Right lobe of liver (tissue), 6 donors: ENCODE measurements at regions not wholly inside any gene's neighbourhood (a gene's known extent, or its start where the extent isn't known, plus 50 kb on each side); places are given as distances from the start of the nearest gene placed in this dataset.
A peak's percentile ranks its signal among the peaks of the same experiment; 100 is the strongest.

Experiments used
- ATAC-seq, 4 donors: fragments of 200-7000 bp; cut with Tn5 transposase; one replicate each; pipeline ENCODE4 v1.9.1; 2020; ENCODE audit warnings: mild to moderate bottlenecking in 4 of 4, moderate library complexity in 4 of 4
- DNase-seq, 3 donors: peaks; one replicate each; pipeline ENCODE4 v3.0.0-alpha.2; 2020
- H3K27ac ChIP-seq, 3 donors: fragments of 200-600 bp; one replicate each; pipeline ENCODE4 v1.8.0; 2022
- H3K27me3 ChIP-seq, 2 donors: fragments of 200-600 bp; one replicate each; pipeline ENCODE4 v1.8.0; 2022
- H3K36me3 ChIP-seq, 4 donors: fragments of 200-600 bp; sonication (generic) in 1 of 4; one replicate each; pipeline versions ENCODE4 v1.5.1 to v1.8.0; 2017 to 2022; ENCODE audit warnings: control low read depth in 1 of 4
- H3K4me1 ChIP-seq, 4 donors: fragments of 200-600 bp; sonication (generic) in 1 of 4; one replicate each; pipeline versions ENCODE4 v1.5.1 to v1.8.0; 2017 to 2022; ENCODE audit warnings: control low read depth in 1 of 4
- H3K4me3 ChIP-seq, 3 donors: fragments of 200-600 bp; one replicate each; pipeline ENCODE4 v1.8.0; 2022
- H3K9me3 ChIP-seq, 4 donors: fragments of 200-600 bp; sonication (generic) in 1 of 4; one replicate each; pipeline versions ENCODE4 v1.5.1 to v1.8.0; 2017 to 2022; ENCODE audit warnings: control low read depth in 1 of 4
- POLR2A ChIP-seq: fragments of 450-650 bp; IDR thresholded peaks from one replicate; pipeline ENCODE4 v1.6.1; 2017; ENCODE audit warnings: antibody characterized with exemption, mild to moderate bottlenecking
- WGBS: methylation state at CpG from one replicate; pipeline ENCODE4 v1.1.6; 2018; ENCODE audit warnings: low coverage, low lambda C conversion rate; ENCODE audit not compliant: insufficient coverage; ENCODE audit errors: missing lambda C conversion rate; 5-methylcytosine and 5-hydroxymethylcytosine counted together
- intact Hi-C, 2 donors: fragments of 100-400 bp; cut with DNase I; formaldehyde crosslinking; loops; one replicate each; pipeline versions ENCODE4 v1.11.2 to v1.14.1; 2022
- TF ChIP-seq, protein P1 (sequence below), 4 donors: fragments of 200-600 bp in 3 of 4; fragments of 450-650 bp in 1 of 4; IDR thresholded peaks; one replicate each; pipeline versions ENCODE4 v1.5.1 to v1.8.0; 2016 to 2022; ENCODE audit warnings: antibody characterized with exemption in 4 of 4, mild to moderate bottlenecking in 2 of 4
- donor health status: DM: no; HTN: yes; CAD: no.
- donor health status: DM: no; HTN: no; CAD: no.
- donor health status: DM: no; HTN: no; CAD: no.
- donor health status: DM: no; HTN: yes; CAD: no.
- donor health status: DM: no; HTN: yes; CAD: no.

DNA sequence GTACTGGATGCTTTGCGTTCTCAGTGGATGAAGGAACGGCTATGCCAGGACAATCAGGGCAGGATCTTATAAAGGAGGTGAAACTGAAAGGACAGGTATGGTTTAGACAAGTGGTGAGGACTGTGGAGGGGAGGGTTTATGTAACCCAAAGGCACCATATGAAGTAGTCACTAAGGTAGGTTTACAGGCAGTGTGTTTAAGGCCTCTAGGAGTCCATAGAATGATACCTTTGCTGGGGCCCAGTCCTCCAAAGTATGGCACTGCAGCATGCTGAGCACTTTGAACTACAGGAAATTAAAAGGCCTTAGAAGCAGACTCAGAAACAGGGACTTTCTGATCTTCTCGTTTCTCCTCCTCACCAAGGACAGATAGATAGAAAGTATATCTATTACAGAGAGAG lies 304.7 kb upstream of the USP25 start:
- Histone ChIP-seq H3K4me3 (no peak overlapping the region), H3K27me3 (no peaks in the 10 kb centered on the region), H3K4me1 (no peaks in the 10 kb centered on the region), H3K27ac (no peak overlapping the region), H3K36me3 (peaks cover 0 to 5% (median 0%) of the 10 kb centered on the region in 4 donors), H3K9me3 (no peaks in the 10 kb centered on the region)
- WGBS: 90% methylated on average over 2 of the region's 3 CpGs
- no peak for TF ChIP-seq POLR2A
- TF ChIP-seq, protein P1, sequence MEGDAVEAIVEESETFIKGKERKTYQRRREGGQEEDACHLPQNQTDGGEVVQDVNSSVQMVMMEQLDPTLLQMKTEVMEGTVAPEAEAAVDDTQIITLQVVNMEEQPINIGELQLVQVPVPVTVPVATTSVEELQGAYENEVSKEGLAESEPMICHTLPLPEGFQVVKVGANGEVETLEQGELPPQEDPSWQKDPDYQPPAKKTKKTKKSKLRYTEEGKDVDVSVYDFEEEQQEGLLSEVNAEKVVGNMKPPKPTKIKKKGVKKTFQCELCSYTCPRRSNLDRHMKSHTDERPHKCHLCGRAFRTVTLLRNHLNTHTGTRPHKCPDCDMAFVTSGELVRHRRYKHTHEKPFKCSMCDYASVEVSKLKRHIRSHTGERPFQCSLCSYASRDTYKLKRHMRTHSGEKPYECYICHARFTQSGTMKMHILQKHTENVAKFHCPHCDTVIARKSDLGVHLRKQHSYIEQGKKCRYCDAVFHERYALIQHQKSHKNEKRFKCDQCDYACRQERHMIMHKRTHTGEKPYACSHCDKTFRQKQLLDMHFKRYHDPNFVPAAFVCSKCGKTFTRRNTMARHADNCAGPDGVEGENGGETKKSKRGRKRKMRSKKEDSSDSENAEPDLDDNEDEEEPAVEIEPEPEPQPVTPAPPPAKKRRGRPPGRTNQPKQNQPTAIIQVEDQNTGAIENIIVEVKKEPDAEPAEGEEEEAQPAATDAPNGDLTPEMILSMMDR (IDR thresholded peaks at IDR 0.05): no peak
- DNase-seq: no peak
- peak in 1 of 4 donors; percentile 22 for ATAC-seq
- intact Hi-C loops: no loop called here

DNA sequence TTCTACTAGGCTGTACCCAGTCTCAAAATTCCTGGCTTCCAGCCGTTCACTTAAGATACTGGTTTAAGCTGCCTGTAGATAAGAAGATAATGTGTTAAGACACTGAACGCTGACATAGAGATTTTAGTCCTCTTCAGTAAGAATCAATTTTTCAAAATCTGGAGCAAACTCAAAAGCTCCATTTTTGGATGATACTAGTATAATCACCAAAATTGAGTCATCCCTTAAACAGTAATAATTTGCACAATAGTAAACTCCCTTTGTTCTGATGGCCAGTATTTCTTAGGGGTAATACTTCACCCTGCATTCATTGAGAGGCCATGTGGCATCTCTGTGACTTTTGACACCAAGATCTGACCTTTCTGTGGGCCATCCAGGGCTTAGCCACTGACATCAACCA lies 299.8 kb upstream of the USP25 start:
- 77% methylated on average over 2 of the region's 2 CpGs for WGBS
- H3K4me1 ChIP-seq: peaks cover 0 to 21% (median 3%) of the 10 kb centered on the region in 4 donors
- no peak for ATAC-seq
- no peak overlapping the region for H3K27ac ChIP-seq
- H3K27me3 ChIP-seq: no peaks in the 10 kb centered on the region
- no peaks in the 10 kb centered on the region for H3K9me3 ChIP-seq
- no peaks in the 10 kb centered on the region for H3K36me3 ChIP-seq
- H3K4me3 ChIP-seq: no peak overlapping the region
- TF ChIP-seq POLR2A: no peak
- TF ChIP-seq, protein P1 (IDR thresholded peaks at IDR 0.05): no peak
- DNase-seq: no peak
- intact Hi-C loops: no loop called here

DNA sequence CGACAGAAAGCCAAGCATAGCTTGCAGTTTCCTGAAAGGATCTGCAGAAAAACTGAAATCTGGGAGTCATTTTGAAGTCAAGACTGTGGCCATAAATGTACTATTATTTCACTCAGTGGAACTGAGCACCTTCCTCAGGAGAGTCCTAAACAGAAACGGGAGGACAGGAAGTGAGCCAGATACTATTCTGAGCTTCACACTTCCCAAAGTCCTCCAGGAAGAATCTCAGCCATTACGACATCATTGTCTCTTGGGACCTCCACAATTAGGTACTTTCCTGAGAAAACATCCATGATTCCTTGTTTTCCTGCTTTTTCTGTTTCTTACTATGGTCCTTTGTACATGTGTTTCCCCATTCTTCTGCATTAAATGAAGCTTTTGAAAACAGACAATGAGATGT lies 299.2 kb upstream of the USP25 start:
- DNase-seq (no peak), ATAC-seq (no peak)
- H3K9me3 ChIP-seq: no peaks in the 10 kb centered on the region
- intact Hi-C loops: no loop called here
- H3K4me1 ChIP-seq: peaks cover 0 to 21% (median 3%) of the 10 kb centered on the region in 4 donors
- 61% methylated on average over 3 of the region's 3 CpGs for WGBS
- no peak for TF ChIP-seq POLR2A
- no peak overlapping the region for H3K4me3 ChIP-seq
- no peak overlapping the region for H3K27ac ChIP-seq
- no peaks in the 10 kb centered on the region for H3K27me3 ChIP-seq
- H3K36me3 ChIP-seq: no peaks in the 10 kb centered on the region

DNA sequence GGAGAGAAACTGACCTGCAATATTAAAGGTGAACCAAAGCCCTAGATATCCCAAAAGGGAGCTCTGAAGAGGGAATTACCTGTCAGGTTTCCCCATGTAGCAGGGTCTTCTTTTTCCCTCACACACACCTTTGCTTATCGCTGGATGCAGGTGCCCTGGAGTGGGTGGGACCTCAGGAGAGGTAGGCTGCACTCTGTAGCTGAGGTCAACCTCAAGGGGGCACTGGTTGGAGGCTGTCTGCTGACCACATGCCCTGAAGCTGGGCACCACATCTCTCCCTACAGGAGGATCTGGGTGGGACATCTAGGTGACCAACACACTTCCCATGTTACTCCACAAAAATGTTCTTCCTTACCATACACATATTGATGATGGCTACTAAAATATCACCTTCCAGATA lies 298.7 kb upstream of the USP25 start:
- Histone ChIP-seq H3K27me3 (no peaks in the 10 kb centered on the region), H3K4me3 (no peak overlapping the region), H3K9me3 (no peaks in the 10 kb centered on the region), H3K4me1 (peaks cover 0 to 21% (median 3%) of the 10 kb centered on the region in 4 donors), H3K36me3 (no peaks in the 10 kb centered on the region), H3K27ac (no peak overlapping the region)
- ATAC-seq (no peak), DNase-seq (no peak)
- intact Hi-C loops: no loop called here
- no CpG with 5 or more reads among the region's 1 CpG for WGBS
- no peak for TF ChIP-seq POLR2A
- TF ChIP-seq, protein P1 (IDR thresholded peaks at IDR 0.05): no peak

DNA sequence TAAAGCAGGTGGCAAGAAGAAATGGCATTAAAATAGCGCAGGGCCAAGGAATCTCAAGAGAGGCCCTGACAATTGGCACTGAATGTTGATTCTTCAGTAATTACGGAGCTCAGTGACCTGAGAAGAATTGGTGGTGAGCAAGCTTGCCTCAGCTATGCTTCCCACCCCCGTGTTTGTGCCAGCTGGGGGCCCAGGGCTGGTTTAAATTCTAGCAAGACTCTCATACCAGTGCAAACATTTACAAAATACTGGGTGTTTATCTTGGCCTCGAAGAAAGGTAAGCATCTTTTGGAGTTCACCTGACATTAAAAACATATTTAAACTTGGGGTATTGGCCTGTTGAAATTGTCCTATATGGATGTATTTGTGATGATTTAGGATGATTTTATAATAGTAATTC lies 296.7 kb upstream of the USP25 start:
- H3K4me3 ChIP-seq: no peak overlapping the region
- ATAC-seq (peak in 2 of 4 donors; percentile 51 to 53), DNase-seq (no peak)
- 9% methylated on average over 3 of the region's 4 CpGs for WGBS
- H3K27ac ChIP-seq: no peak overlapping the region
- peaks cover 0 to 21% (median 3%) of the 10 kb centered on the region in 4 donors for H3K4me1 ChIP-seq
- no peaks in the 10 kb centered on the region for H3K9me3 ChIP-seq
- intact Hi-C loops: no loop called here
- H3K27me3 ChIP-seq: no peaks in the 10 kb centered on the region
- no peak for TF ChIP-seq POLR2A
- TF ChIP-seq, protein P1 (IDR thresholded peaks at IDR 0.05): no peak
- no peaks in the 10 kb centered on the region for H3K36me3 ChIP-seq
